Ureter (tissue), 1 donor: ENCODE measurements at regions not wholly inside any gene's neighbourhood (a gene's known extent, or its start where the extent isn't known, plus 50 kb on each side); places are given as distances from the start of the nearest gene placed in this dataset.

Experiments used
- DNase-seq: peaks from one replicate; pipeline ENCODE4 v3.0.0-alpha.2; 2020; ENCODE audit warnings: low spot score
- donor health status: DM: yes; HTN: yes; CAD: no.

DNA sequence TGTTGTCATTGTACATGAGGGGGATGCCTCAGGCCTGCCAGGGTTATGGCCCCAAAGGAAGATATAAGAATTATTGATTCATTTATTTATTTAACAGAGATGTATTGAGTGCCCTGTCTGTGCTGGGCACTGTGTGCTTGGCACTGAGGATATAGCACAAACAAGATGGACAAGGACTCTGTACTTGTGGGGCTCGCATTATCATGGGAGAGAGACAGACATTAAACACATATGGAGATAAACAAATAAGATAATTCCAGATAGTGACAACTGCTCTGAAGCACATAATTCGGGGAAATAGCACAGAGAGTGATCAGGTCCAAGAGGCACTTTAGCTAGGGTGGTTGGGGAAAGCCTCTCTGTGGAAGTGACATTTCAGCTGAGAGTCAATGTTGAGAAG is 119.8 kb upstream of the ARHGAP20 start:
- DNase-seq: no peak

DNA sequence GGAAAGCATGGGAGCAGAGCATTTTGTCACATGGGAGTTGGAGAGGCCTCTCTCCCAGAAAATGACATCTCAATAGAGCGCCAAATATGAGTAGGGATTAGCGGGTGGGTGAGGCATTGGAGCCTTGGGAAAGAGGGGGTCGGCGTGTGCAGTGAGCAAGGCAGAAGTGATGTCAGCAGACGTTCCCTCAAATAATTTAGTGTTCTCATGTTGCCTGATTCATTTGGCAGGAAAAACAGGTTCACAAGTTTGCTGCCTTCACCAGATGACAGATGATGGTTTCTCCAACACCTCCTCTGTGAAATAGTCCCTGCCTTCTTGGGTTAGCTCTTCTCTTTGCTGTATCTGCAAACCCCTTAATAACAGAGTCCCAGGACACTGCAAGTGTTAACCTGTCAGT is 118.5 kb upstream of the ARHGAP20 start:
- no peak for DNase-seq

DNA sequence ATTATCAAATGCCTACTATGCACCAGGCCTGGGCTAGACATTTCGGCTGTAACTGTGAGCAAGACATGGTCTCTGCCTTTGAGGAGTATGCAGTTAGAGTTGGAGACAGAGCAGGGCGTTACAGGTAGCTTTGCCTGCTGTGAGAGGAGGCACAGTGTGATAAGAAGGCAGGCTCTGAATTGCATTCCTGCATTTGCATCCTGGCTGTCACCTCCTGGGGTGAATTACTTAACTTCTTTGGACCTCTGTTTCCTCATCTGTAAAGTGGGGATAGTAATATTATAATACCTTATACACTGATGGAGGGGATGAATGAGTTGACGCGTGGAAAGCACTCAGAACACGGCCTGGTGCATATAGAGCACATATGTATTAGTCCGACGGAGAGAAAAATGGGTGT is 118.1 kb upstream of the ARHGAP20 start:
- DNase-seq: no peak

DNA sequence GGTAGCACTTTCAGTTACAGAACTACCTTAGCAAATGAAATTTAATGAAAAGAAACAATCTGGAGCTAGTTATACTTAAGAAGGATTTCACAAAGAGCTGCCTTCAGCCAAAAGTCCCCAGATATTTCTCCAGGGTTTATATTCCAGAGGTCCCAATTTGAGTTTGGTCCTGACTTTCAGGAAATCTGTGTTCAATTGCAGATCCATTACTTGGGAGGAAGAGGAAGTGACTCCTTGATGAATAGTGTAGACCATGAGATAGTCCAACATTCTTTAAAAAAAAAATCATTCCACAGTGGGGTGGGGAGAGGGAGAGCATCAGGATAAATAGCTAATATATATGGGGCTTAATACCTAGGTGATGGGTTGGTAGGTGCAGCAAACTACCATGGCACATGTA is 117.6 kb upstream of the ARHGAP20 start:
- no peak for DNase-seq

DNA sequence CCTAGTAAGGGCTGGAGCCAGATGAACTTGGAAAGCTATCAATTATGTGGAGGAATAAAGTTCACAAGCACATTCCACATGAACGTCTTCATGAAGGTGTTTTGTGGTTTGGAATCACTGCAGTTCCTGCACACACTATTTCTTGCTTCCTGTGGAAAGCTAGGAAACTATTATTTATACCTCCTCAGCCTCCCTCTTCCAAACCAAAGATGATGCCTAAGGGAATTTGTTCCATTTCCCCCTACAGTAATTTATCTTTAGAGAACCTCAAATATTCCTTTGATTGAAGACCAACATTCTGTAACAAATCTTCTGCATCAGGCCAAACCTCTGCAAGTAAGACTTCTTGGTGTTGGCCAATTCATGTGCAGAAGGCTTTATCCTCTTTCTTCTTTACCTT is 115.8 kb upstream of the ARHGAP20 start:
- DNase-seq: no peak

DNA sequence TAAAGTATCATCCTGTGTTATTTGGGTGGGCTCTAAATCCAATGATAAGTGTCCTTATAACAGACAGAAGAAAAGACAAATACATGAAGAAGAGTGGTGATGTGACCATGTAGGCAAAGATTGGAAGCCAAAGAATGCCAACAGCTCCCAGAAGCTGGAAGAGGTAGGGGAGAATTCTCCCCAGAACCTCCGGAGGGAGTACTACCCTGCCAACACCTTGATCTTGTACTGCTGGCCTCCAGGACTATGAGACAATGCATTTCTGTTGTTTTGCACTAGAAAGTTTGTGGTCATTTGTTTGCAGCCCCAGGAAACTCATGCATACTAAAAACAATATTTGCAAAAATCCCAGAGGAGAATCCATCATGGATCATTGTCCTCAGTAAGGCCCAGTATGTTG is 115.0 kb upstream of the ARHGAP20 start:
- no peak for DNase-seq

DNA sequence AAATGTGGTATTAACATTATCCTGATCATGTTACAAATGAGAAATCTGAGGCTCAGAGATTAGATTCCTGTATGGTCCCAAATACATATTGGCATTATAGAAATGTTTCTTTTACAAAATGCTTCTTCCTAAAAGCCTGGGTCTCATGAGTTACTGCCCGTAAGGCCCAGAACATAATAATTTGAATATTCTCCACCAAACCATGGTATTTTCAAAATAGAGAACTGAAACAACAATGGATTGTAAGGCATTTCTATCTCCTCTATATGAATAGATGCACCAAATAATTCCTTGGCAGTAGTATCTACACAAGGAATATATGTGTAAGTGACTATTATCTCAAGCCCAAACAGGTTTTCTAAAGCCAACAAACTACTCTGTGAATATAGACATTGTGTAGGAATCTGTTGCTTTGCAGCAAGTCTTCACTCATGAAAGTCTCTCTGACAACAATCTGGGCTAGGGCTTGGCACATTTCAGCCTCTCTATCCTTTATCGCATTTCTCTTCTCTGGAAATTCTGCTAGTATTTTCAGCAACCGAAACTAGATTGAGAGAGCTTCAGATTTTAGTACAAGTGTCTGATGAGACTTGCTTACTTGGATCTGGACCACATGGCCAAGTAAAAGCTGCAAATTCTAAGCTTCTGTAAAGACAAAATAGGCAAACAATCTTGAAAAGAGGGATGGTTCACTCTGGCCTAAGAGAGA is 112.8 kb upstream of the ARHGAP20 start:
- DNase-seq: no peak

DNA sequence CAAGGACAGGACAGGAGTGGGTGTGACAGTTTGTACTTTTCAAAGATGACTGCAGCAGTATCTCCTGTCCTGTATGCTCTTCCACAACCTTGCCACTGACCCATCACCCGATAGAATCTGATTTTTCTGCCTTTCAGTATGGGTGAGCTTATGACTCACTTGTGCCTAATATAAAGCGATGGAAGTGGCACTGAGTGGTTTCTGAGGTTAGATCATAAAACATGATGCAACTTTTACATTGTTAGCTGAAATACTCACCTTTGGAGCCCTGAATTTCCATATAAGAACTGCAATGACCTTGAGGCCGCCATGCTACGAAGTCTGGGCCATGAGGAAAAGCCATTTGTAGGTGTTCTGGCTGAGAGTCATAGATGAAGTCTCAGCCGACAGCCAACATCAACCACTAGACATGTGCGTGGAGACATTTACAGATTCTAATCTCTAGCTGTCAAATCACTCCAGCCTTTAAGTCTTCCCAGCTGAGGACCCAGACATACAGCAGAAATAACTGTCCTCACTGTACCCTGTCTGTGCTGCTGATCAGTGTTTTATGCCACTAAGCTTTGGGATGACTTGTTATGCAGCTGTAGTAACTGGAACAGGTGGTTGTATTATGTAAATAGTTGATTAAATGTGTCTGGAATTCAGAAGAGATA is 105.9 kb upstream of the ARHGAP20 start:
- no peak for DNase-seq

DNA sequence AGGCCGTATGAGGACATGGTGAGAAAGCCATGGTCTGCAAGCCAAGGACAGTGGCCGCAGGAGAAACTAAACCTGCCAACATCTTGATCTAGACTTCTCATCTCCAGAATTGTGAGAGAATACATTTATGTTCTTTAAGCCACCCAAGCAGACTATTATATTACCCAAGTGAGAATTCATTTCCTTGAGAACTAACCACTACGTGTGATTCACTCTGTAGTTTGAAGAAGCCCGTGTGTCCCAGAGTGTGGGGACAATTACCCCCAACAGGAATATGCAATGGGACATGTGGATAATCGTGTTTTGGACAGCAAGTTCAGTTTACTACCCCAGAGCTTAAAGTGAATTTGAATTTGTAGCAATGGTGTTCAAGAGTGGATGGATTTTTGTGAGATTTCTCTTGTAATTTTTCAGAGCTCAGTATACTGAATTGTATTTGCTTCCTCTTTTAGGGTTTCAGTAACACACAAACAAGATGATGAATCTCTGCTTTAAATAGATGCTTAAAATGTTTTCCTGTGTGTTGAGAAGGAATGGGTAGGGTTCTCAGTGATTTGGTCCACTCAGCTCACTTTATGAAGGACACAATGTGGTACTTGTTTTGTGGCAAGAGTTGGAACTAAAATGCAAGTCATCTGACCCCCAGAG is 100.0 kb upstream of the ARHGAP20 start:
- no peak for DNase-seq

DNA sequence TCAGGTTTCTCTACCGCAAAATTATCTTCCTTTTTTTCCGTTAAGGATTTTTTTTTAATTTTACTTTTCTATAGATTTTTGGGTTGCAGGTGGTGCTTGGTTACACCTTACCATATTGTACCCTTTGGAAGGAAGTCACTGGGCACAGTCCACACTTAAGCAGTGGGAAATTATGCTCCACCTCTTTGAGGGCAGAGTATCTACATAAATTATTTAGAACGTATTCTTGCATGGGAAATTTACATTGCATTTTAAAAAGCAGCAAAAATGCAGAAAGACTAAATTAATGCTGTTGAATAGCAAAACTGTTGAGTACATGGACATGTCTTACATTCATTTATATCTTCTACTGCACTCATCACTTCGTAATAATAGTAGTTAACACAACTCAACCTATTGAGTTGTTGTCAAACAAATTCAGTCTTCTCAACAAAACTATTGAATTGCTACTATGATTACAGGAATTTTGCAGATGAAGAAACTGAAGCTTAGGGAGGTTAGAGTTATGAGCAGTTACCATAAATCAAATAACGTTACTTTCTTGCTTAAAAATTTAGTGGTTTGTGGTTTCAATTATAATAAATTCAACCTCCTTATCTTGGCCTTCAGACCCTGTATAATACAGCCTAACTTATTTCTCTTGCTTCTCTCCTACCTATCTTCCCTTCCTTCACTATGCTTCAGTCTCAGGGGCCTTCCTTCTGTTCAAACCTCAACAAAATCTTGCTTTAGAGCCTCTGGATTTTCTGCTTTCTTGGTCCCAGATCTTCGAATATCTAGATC is 97.4 kb upstream of the ARHGAP20 start:
- DNase-seq: no peak

DNA sequence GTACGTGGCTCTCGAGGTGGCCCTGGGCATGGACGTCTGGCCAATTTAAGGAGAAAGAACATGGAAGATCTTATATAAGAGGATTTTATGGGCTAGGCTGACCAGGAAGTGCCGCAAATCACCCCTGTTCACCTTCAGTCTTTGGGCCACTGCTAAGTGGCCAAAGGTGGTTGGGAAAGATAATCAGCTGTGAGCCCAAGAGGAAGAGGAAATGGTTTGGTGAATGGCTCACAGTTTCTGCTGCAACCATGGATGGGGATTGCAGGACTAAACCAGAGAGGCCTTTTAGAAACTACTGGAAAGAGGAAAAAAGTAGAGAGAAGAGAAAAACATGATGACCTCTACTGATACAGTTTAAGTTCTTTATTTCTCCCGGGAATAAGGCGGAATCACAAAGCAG is 96.0 kb upstream of the ARHGAP20 start:
- no peak for DNase-seq

DNA sequence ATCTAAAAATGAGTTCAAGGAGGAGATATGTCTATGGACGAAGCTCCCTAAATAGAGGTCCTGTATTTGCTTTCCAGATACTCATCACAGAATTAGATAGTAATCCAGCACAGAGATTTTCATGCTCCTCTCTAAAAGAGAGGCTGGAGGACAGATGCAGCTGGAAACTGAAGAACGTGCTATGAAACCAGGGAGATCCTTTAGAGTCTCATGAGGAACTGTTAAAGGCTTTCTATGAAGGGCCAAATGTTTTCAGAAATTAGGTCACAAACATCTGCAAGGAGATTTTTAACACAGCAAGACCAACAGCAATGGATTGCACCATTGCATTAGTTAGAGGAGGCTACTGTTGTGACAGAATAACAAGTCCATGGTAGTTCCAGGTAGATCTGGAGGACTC is 95.6 kb upstream of the ARHGAP20 start:
- no peak for DNase-seq

DNA sequence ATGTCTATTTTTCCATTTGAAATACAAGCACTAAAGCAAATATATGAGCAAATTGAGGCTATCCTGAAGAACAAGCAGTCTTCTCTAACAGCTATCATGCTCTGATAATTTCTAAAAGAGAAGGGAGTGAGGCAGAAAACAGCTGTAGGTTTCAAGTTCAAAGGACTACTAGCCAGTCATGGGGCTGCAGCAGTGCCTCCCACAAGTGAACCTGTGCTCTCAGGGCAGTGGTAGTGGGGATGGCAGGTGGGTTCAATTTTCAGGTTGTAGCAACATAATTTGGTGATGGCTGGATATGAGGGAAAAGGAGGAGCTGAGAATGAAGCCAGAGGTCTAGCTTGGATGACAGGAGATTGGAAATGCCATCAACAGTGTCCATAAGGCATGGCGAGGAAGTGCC is 93.5 kb upstream of the ARHGAP20 start:
- no peak for DNase-seq

DNA sequence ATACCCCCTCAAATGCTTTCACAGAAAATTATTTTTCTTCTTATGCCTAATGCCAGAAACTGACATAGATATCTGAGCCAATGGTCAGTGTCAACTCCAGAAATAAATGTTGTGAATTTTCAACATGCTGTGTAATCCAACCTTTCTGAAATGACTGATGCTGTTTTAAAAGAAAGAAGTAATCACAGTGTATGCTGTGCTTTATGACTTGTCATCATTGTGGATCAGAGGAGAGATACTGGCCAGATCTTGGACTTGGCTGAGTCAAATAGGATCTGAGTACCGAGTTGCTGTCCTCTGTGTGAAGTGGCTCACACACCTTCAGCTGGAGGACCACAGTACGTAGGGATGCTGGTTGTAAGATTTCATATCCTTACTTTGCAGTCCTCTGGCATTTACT is 89.9 kb upstream of the ARHGAP20 start:
- no peak for DNase-seq

DNA sequence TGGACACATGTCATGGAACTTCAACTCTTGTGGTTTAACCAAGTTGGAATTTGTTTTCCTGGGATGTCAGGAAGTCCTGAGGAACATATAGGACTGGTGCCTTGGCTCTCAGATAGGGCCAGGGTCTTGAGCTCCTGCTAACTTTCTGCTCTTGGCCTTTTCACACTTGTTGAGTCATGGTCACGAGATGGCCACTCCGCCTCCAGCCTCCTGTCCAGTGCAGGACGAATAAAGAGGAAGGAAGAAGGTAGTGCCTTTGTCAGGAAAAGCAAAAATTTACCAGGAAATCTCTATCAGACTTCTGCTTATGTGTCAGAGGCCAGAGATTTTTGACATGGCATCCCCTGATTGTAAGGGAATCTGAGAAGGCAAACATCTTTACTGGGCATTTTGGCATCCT is 89.1 kb upstream of the ARHGAP20 start:
- no peak for DNase-seq

DNA sequence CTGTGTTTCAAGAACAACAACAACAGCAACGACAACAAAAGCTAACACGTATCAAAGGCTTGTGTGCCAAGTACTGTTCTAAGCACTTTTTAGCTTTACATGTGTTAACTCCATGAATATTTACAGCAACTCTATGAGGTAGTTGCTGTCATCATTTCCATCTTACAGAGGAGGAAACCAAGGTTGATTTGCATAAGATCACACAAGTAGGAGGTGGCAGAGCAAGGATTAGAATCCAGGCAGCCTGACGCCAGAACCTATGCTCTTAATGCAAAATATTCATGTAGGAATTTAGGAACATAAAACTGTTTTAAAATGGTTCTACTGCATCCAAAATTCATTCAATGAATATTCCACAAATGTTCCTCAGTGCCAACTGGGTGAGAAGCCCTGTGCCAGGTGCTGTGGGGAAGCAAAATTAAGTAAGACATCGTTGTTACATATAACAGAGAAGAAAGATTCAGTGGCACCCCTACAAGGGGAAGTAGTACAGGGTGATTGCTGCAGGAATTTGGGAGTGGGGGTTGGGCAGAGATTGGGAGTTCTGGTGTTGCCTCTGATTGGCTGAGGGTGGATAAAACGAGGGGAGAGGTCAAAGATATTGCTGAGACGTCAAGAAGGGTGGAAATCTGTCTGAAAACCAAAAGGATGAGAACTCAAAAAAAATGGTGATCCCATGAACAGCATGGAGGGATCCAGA is 86.1 kb upstream of the ARHGAP20 start:
- no peak for DNase-seq

DNA sequence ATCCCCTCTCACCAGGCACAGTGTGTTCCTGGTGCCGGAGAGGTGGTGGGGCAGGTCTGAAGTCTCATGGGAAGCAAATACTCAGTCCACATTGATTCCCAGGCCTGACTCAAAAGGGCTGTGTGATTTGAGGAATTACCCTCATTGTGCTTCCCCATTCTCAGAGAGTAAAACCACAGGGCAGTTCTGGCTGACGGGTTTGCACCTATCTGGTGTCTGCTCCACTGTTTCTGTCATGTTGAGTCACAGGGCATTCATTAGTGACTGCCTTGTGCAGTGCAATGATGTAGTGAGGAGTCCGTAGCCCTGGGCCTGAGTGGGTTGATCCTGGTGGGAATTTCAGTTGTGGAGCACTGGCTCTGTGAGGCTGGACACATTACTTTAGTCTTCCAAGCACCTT is 85.2 kb upstream of the ARHGAP20 start:
- no peak for DNase-seq

DNA sequence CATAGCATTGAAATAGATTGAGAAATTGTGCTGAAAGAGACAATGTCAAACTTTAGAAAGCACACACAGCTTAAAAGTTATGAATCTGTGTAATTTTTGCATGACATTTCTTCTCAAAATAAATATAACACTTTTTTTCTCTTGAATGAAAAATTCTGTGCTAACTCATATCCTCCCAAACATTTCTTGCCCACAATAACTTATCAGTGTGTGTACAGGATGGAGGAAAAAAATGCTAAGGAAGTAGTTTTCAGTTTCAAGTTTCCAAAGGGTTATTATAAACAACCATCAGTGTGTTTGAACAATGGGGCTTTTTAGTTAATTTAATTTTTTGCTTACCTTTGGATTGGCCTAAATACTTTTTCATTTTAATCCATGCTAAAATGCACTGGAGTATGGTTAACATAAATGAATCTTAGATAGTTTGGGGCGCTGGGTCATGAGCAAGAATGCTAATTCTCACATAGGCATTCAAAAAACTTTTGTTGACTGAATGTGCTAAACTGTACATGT is 82.9 kb upstream of the ARHGAP20 start:
- no peak for DNase-seq

DNA sequence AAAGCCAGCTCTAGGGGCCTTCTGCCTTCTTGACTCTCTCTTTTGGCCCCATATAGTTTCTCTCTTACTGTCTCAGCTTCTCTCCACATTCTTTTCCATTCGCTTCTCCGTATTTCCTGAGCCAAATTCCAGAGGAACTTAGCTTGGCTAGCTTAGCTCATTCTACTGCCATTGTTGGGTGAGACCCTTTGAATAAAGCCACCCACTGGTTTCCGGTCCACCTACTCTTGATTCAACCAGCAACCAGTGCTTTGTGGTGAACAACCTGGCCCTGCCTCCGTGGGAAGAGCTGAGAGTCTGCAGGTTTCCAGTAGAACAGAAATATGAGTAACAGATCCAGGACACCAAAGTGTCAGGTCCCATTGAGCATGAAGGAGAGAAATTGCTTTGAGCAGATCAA is 81.3 kb upstream of the ARHGAP20 start:
- no peak for DNase-seq

DNA sequence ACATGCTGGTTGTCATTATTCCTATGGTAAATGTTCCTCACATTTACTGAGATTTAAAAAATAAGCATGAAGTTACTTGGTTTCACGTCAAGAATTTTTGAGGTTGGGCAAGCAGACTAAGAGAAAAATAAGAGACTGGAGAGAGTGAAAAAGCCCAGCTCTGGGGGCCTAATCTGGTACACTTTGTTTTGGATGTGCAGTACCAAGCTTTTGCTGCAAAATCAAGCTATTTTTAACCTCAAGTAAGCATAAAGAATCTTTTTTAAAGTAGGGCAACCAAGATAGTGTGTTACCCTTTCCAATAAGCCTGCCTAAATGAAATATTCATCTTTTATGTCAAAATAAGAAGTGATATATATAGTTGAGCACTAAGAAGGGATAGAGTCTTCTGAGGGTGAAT is 79.4 kb upstream of the ARHGAP20 start:
- no peak for DNase-seq

DNA sequence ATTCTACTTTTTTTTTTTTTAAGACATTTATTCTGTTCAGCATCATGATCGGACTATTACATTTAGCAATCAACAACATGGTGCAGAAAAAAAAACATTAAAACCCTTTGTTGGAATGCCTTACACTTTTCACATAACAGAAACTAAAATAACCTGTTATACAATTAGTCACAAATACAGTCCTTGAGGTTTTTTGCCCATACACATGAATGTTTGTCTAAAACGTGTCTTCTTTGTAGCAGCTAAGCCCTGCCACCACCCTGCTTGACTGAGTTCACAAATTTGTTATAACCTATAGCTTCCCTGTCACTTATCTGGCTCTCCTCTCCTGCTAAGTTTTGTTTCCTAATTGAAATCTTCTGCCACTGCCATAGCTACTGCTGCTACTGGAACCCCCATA is 75.4 kb upstream of the ARHGAP20 start:
- DNase-seq: no peak
